ENCODE measurements at regions not wholly inside any gene's neighbourhood (a gene's known extent, or its start where the extent isn't known, plus 50 kb on each side); places are given as distances from the start of the nearest gene placed in this dataset.

DNA sequence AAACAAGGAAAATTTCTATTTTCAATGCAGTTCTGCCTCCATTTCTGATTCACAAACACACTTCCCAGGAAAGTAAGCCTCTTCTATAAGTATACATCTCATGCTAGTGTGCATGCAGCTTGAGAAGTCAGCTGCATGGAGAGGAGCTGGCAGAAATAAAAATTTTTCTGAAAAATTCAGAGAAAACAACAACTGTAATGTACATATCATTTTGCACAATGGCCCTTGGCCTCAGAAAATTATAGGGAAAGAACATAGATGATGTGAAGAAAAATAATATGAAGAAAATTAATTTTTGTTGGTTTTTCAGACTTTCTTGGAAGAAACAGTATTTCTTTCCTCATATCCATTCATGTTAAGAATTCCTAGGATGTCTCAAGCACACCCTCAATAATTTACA, 277.8 kb upstream of the ADRA1B start (continued):
- TF ChIP-seq HMG20A (CRISPR knock-in tag; conservative IDR thresholded peaks at IDR 0.05) (no peak), ZNF507 (tag; conservative IDR thresholded peaks at IDR 0.05) (no peak), NFRKB (IDR thresholded peaks at IDR 0.05; ENCODE audit: low read depth) (peak; percentile 63; the same call in 1 of the 2 replicates), VEZF1 (CRISPR knock-in tag; IDR thresholded peaks at IDR 0.05) (0 out of 2 replicates have a peak, but pooled peaks have one; percentile 9), ZNF311 (CRISPR knock-in tag; IDR thresholded peaks at IDR 0.05) (0 out of 2 replicates have a peak, but pooled peaks have one; percentile 31), NONO (IDR thresholded peaks at IDR 0.05; ENCODE audit: low read depth in 2 of 2, low read length in 1 of 2) (no peak), ZNF395 (CRISPR knock-in tag; IDR thresholded peaks at IDR 0.05) (peak; percentile 76; the same call in 1 of the 2 replicates), C11orf30 (IDR thresholded peaks at IDR 0.05; ENCODE audit: low read depth) (no peak)
